Myocyte (in vitro differentiated cells): ENCODE measurements at regions not wholly inside any gene's neighbourhood (a gene's known extent, or its start where the extent isn't known, plus 50 kb on each side); places are given as distances from the start of the nearest gene placed in this dataset.
"Not testable (repeated sequence)": the region's sequence is repeated elsewhere in the genome, so short reads cannot be mapped to it uniquely, and the experiment has no call there.

Experiments
- DNase-seq: peaks from one replicate; pipeline ENCODE4 v3.0.0-alpha.2; 2012; ENCODE audit warnings: low read depth

DNA sequence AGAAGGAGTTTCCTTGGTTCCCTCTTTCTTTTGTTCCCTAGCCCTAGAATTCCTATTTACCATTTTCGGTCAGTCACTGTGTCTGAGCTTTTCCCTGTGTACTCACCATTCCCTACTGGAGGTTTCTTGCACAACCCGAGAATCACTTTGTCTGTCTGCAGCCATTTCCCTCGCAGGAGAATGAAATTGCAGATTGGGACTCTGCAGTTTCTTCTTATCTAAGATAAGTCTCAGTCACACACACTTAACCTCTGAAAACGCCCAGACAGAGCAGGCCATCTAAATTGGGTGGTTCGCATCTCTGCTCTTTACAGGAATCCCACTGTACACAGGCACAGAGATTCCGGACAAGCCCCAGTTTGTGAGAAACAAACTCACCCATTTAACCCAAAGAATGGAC lies 58.6 kb upstream of the CNTNAP2 start:
- no peak for DNase-seq

- no peak for DNase-seq
These were observed 61.7 kb upstream of the CNTNAP2 start for GRCh38 chr7:146054909-146055308.

DNA sequence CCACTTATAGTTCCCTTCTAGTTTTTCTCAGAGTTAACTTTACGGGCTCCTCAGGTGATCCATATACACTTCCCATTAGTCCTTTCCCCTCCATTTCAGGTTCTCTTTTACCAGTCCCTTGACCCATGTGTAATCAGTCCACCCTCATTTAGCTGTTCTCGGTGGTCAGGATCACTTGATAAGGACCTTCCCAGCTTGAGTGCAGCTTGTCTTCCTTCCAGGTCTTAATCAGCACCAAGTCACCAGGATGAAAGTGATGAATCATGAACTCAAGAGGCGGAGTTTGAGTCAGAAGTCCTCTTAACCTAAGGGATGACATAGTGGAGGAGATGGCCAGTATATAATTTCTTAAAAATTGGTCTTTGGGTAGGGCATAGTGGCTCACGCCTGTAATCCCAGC lies 63.1 kb upstream of the CNTNAP2 start:
- DNase-seq: no peak

DNA sequence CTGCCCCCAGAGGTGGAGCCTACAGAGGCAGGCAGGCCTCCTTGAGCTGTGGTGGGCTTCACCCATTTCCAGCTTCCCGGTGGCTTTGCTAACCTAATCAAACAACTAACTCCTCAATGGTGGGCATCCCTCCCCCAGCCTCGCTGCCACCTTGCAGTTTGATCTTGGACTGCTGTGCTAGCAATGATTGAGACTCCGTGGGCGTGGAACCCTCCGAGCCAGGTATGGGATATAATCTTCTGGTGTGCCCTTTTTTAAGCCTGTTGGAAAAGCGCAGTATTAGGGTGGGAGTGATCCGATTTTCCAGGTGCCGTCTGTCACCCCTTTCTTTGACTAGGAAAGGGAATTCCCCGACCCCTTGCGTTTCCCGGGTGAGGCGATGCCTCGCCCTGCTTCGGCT lies 73.3 kb upstream of the CNTNAP2 start:
- DNase-seq: not testable (repeated sequence)

GRCh38 chr7:146028251-146028750 lies 88.3 kb upstream of the CNTNAP2 start:
- DNase-seq: no peak

GRCh38 chr7:146027243-146027642 lies 89.4 kb upstream of the CNTNAP2 start:
- DNase-seq: no peak

DNA sequence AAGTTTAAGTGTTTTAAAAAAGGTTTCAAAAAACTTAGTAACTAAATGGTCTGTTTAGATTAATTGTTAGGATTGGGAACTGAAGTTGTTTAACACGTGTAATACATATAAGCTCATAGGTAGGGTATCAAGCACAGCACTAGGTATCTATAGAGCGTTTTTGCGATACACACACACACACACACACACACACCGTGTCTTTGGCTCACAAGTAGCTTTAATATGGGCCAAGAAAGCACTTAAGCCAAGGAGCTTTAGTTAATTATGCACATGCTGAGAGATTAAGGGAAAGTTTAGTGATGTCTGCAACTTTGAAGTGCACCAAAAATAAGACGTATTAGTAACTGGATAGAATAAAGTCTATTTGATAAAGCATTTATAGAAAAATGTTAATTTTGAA lies 93.8 kb upstream of the CNTNAP2 start:
- DNase-seq: no peak

- DNase-seq: not testable (repeated sequence)
These were observed 97.3 kb upstream of the CNTNAP2 start for GRCh38 chr7:146019041-146020004.

DNA sequence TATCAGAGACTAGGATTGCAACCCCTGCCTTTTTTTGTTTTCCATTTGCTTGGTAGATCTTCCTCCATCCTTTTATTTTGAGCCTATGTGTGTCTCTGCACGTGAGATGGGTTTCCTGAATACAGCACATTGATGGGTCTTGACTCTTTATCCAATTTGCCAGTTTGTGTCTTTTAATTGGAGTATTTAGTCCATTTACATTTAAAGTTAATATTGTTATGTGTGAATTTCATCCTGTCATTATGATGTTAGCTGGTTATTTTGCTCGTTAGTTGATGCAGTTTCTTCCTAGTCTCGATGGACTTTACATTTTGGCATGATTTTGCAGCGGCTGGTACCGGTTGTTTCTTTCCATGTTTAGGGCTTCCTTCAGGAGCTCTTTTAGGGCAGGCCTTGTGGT lies 99.2 kb upstream of the CNTNAP2 start:
- DNase-seq: not testable (repeated sequence)

- DNase-seq: not testable (repeated sequence)
These were observed 102.4 kb upstream of the CNTNAP2 start for GRCh38 chr7:146014154-146014553.

- DNase-seq: no peak
These were observed 108.3 kb upstream of the CNTNAP2 start for GRCh38 chr7:146008293-146008692.

DNA sequence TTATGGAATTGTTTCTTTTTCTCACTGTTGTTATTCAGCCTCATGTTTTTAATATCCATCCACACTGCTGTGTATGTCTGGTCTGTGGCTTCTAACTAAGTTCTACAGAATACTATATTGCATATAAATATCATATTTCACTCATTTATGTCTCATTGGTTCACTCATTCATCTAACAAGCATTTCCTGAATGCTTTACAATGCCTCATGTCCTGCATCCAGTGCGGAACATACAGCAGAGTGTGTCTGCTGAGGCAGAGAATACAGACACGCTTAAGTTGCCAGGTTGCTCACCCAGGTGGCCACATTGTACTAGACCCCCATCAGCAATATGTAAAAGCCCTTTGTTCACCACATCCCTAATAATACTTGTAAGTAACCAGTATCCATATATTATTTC lies 111.8 kb upstream of the CNTNAP2 start:
- DNase-seq: no peak

DNA sequence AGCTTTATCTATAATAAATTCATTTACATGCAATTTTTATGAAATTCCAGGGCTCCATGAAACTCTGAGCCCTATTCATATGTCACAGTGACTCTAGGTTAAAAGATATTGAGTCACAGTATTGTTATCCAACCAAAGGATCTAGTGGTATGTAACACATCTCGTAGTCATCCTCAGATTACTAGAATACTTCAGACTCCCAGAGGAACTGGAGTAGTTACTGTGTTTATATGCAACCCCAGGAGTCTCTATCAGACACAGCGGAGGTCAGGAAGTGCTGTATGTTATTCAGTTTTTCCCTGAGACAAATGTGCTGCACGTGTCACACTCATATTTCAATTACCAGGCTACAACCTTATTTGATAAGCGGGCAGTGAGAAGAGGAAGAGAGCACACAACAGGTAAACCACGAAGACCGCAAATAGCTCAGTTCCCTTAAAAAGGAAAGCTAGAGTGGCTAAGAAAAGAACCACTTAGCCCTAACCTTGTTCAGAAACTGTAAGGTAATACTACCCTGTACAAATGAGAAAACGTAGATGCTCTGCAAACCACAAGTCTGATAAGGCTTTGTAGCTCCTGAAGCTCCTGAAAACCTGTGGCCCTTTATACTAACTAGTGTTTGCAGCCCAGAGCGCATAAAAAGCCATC lies 114.0 kb upstream of the CNTNAP2 start:
- DNase-seq: no peak

GRCh38 chr7:146002008-146002407 lies 114.6 kb upstream of the CNTNAP2 start:
- DNase-seq: no peak

DNA sequence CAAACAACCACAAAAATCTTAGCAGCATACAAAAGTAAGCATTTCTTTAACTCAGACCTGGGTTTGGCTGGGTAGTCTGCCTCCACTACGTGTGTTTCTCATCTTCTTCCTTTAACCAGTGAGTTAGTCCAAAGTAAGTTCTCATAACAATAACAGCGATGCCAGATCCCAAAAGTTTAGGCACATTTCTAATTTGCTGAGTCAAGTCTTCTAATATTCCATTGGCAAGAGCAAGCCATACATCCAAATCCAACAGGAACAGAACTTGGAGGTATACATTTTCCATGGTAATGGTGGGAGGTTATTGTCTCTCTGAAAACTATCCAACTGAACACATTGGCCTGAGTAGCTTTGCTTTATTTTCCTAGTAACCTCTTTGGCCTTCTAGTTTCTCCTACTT lies 115.7 kb upstream of the CNTNAP2 start:
- DNase-seq: no peak

- DNase-seq: no peak
These were observed 127.1 kb upstream of the CNTNAP2 start for GRCh38 chr7:145989469-145989868.

GRCh38 chr7:145986248-145986874 lies 130.2 kb upstream of the CNTNAP2 start:
- no peak for DNase-seq

- DNase-seq: no peak
These were observed 137.8 kb upstream of the CNTNAP2 start for GRCh38 chr7:145978769-145979168.

- DNase-seq: no peak
These were observed 156.6 kb upstream of the CNTNAP2 start for GRCh38 chr7:145959981-145960380.

GRCh38 chr7:145957160-145957890 lies 159.3 kb upstream of the CNTNAP2 start:
- no peak for DNase-seq

- DNase-seq: no peak
These were observed 165.0 kb upstream of the CNTNAP2 start for GRCh38 chr7:145951566-145951965.
